ENCODE measurements at regions not wholly inside any gene's neighbourhood (a gene's known extent, or its start where the extent isn't known, plus 50 kb on each side); places are given as distances from the start of the nearest gene placed in this dataset.
"Not testable (repeated sequence)": the region's sequence is repeated elsewhere in the genome, so short reads cannot be mapped to it uniquely, and the experiment has no call there.

DNA sequence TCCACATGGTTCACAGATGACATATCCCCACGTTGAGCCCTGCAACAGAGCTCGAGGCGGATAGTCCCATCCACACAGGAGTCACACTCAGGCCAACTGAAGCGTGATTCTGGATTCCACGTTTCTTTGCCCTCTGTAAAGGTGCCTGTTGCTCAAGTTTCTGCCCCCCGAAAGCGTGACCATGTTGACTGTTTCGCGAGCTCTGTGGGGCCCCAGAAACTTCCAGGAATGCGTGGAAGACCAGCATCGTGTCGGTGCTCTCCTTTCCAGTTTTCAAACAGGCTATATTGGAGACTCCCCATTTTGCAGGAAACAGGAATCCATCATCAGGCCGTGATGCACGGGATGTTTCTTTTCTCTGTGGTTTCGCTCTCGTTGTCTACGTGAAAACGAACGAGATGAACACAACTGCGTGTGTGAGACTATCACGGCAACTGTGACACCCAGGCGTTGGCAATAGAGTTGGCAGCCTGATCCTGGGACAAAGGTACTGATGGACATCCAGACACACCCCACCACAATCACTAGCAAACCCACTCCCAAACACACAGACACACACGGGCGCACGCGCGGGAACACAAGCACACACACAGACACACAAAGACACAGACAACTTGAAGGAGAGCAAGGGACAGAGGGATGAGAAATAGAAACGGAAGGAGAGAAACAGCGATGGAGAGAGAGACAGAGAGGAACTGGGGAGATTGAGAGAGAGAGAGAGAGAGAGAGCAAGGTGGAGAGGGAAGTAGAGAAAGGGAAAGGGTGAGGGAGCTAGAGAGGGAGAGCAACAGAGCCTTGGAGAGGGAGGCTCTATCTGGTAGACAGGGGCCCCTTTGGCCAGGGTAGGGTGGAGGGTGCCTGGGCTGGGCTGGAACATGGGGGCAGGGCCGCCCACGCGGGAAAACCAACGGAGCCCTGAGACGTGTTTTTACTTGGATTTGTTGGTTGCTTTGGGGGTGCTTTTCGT, 1609.3 kb downstream of the SPATA31A7 start:
- DNase-seq (ENCODE audit: low read depth), result not testable (repeated sequence)

DNA sequence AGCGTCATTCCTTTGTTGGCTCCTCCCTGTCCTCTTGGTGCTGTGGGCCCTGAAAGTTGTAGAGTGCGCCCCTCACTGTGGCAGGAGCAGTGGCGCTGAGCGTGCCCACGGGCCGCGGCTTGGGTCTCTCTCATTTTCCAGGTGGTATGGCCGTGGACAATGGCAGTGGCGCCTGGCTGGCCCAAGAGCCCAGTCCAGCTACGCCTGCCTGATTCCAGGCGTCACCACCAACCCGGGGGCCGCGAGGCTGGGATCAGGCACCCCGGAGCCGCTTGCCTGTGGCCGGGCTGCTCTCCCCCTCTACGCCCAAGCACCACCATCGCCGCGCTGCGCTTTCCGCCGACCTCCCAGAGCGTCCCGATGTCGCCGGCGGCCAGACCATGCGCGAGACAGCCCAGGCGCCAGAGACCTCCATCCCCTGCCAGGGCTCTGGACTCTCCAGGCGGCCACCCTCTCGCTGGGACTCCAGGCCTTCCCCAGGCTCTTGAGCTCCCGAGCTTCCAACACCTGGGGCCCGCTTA, 1610.1 kb downstream of the SPATA31A7 start:
- not testable (repeated sequence) for DNase-seq (ENCODE audit: low read depth)

GRCh38 chr9:62800451-62801371, 1610.9 kb downstream of the SPATA31A7 start:
- not testable (repeated sequence) for DNase-seq (ENCODE audit: low read depth)

- not testable (repeated sequence) for DNase-seq (ENCODE audit: low read depth)
Observed at GRCh38 chr9:62801372-62801811, 1611.6 kb downstream of the SPATA31A7 start.

GRCh38 chr9:62801961-62802718, 1612.3 kb downstream of the SPATA31A7 start:
- peak; percentile 58 for DNase-seq (ENCODE audit: low read depth)

DNA sequence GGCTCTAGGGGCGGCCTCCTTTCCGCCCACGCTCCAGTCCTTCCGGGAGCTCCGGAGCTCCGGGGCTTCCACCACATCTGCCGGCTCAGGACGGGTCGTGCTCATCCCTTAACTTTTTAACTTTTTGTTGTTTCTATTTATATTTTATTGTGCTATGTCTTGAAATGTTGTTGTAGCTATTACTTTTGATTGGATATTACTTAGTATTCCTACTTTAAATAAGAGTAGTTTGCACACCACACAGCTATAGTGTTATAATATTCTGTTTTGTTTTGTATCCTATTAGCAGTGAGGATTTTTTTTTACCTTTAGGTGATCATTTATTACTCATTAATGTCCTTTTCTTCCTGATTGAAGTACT, 1612.9 kb downstream of the SPATA31A7 start:
- not testable (repeated sequence) for DNase-seq (ENCODE audit: low read depth)

- DNase-seq (ENCODE audit: low read depth), result not testable (repeated sequence)
Observed at GRCh38 chr9:62803099-62803498, 1613.3 kb downstream of the SPATA31A7 start.

DNA sequence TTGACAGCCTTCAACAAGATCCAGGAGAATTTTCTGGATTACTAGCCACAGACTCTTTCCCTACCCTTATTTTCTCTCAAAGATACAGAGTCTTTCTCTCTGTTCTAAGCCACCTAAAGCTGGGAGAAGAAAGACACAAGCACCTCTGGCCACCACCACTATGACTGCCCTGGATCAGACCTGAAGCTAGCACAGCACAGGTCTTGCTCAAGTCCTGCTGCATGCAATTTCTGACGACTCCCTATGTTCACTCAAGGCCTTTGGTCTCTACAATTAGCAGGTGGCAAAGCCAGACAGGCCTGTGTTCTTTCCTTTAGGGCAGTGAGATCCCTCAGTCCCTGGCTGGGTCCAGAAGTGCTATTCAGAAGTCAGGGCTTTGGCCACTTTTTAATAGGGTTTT, 1614.5 kb downstream of the SPATA31A7 start:
- DNase-seq (ENCODE audit: low read depth), result not testable (repeated sequence)

- DNase-seq (ENCODE audit: low read depth), result not testable (repeated sequence)
Observed at GRCh38 chr9:62807424-62807823, 1617.6 kb downstream of the SPATA31A7 start.

GRCh38 chr9:62808081-62808480, 1618.2 kb downstream of the SPATA31A7 start:
- DNase-seq (ENCODE audit: low read depth), result not testable (repeated sequence)

- not testable (repeated sequence) for DNase-seq (ENCODE audit: low read depth)
Observed at GRCh38 chr9:62810318-62810717, 1620.5 kb downstream of the SPATA31A7 start.

GRCh38 chr9:62810811-62811315, 1621.0 kb downstream of the SPATA31A7 start:
- DNase-seq (ENCODE audit: low read depth), result not testable (repeated sequence)

DNA sequence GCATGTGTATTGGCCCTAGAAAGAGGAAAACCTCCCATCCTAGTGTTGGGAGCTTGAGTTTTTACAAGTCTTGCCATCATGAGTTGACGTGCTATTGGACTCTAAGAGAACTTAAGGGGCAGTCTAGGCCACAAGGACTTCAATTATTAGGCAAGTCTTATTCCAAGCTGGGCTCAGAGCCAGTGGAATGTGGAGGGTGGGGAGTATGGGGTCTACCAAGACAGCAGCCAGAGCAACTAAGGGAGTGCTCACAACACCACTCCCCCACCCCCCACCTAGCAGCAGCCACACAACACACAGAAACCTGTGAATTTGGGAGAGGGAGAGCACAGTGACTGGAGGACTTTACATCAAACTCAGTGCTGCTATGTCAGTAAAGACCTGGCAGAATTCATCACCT, 1625.6 kb downstream of the SPATA31A7 start:
- DNase-seq (ENCODE audit: low read depth), result not testable (repeated sequence)

- not testable (repeated sequence) for DNase-seq (ENCODE audit: low read depth)
Observed at GRCh38 chr9:62816331-62816730, 1626.5 kb downstream of the SPATA31A7 start.

- DNase-seq (ENCODE audit: low read depth), result not testable (repeated sequence)
Observed at GRCh38 chr9:62817214-62817613, 1627.4 kb downstream of the SPATA31A7 start.

GRCh38 chr9:62822185-62822584, 1632.3 kb downstream of the SPATA31A7 start:
- DNase-seq (ENCODE audit: low read depth), result not testable (repeated sequence)

GRCh38 chr9:62827957-62828907, 1638.4 kb downstream of the SPATA31A7 start:
- DNase-seq (ENCODE audit: low read depth), result not testable (repeated sequence)

DNA sequence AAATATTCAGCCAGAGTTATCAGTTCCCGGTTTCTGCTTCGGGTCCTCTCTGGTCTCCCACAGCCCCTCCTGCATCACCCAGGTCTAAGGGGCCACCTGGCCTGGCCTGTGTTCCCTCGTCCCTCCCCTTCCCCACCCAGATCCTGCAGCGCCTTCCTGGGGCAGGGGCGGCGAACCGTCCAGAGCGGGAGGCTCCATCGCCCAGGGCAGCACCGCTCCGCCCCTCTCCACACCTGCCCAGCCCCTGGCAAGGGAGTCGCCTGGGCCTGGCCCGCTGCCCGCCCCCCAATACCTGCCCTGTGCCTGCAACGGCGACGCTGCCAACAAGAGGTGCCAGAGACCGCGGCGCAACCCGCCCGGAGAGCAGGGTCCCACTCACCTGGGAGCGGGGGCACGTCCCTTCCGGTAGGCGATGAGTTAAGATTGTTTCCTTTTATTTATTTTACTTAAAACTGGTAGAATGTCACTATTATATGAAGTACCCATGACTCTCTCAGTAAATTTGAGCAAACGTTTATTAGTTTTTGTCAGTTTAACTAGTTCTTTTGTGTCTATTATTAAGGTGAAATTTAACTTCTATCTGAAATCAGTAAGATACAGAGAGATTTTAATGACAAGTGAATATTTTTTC, 1641.1 kb downstream of the SPATA31A7 start:
- not testable (repeated sequence) for DNase-seq (ENCODE audit: low read depth)
